Upper lobe of right lung (tissue), 1 donor: ENCODE measurements at regions not wholly inside any gene's neighbourhood (a gene's known extent, or its start where the extent isn't known, plus 50 kb on each side); places are given as distances from the start of the nearest gene placed in this dataset.

Source experiments
- ATAC-seq: fragments of 200-7000 bp; cut with Tn5 transposase; one replicate; pipeline ENCODE4 v1.9.1; 2020; ENCODE audit warnings: mild to moderate bottlenecking, moderate library complexity
- DNase-seq: peaks from one replicate; pipeline ENCODE4 v3.0.0-alpha.2; 2020
- H3K27ac ChIP-seq: fragments of 200-600 bp; one replicate; pipeline ENCODE4 v1.8.0; 2022
- H3K27me3 ChIP-seq: fragments of 200-600 bp; one replicate; pipeline ENCODE4 v1.8.0; 2022; ENCODE audit warnings: mild to moderate bottlenecking
- H3K36me3 ChIP-seq: fragments of 200-600 bp; one replicate; pipeline ENCODE4 v1.8.0; 2022
- H3K4me1 ChIP-seq: fragments of 200-600 bp; one replicate; pipeline ENCODE4 v1.8.0; 2022
- H3K4me3 ChIP-seq: fragments of 200-600 bp; one replicate; pipeline ENCODE4 v1.8.0; 2022; ENCODE audit warnings: mild to moderate bottlenecking
- H3K9me3 ChIP-seq: fragments of 200-600 bp; one replicate; pipeline ENCODE4 v1.8.0; 2022
- CTCF ChIP-seq: fragments of 200-600 bp; IDR thresholded peaks from one replicate; pipeline ENCODE4 v1.8.0; 2022; ENCODE audit warnings: antibody characterized with exemption
- intact Hi-C: fragments of 100-400 bp; cut with DNase I; formaldehyde crosslinking; loops from one replicate; pipeline ENCODE4 v1.11.0; 2022
- donor health status: DM: no; HTN: yes; CAD: no; lungs with severe emphysema.

GRCh38 chr2:22697054-22697788 is 687.8 kb upstream of the KLHL29 start:
- DNase-seq (no peak), ATAC-seq (no peak)
- intact Hi-C loops = no loop called here
- H3K9me3 ChIP-seq = no peaks in the 10 kb centered on the region
- no peaks in the 10 kb centered on the region for H3K36me3 ChIP-seq
- no peak overlapping the region for H3K27ac ChIP-seq
- no peaks in the 10 kb centered on the region for H3K4me1 ChIP-seq
- H3K27me3 ChIP-seq = no peaks in the 10 kb centered on the region
- TF ChIP-seq CTCF = no peak
- no peak overlapping the region for H3K4me3 ChIP-seq

- H3K36me3 ChIP-seq = no peaks in the 10 kb centered on the region
- intact Hi-C loops = no loop called here
- no peaks in the 10 kb centered on the region for H3K27me3 ChIP-seq
- ATAC-seq (no peak), DNase-seq (no peak)
- no peak for TF ChIP-seq CTCF
- H3K4me1 ChIP-seq = no peaks in the 10 kb centered on the region
- no peak overlapping the region for H3K4me3 ChIP-seq
- H3K27ac ChIP-seq = no peak overlapping the region
- H3K9me3 ChIP-seq = no peaks in the 10 kb centered on the region
These were observed 683.3 kb upstream of the KLHL29 start for GRCh38 chr2:22701561-22702160.

- ATAC-seq (peak; percentile 29), DNase-seq (no peak)
- intact Hi-C loops = no loop called here
- Histone ChIP-seq H3K36me3 (no peaks in the 10 kb centered on the region), H3K4me3 (no peak overlapping the region), H3K4me1 (no peaks in the 10 kb centered on the region), H3K27me3 (no peaks in the 10 kb centered on the region), H3K27ac (no peak overlapping the region), H3K9me3 (no peaks in the 10 kb centered on the region)
- no peak for TF ChIP-seq CTCF
These were observed 681.6 kb upstream of the KLHL29 start for GRCh38 chr2:22703286-22703920.

GRCh38 chr2:22719396-22719795 is 665.6 kb upstream of the KLHL29 start:
- DNase-seq (no peak), ATAC-seq (no peak)
- Histone ChIP-seq H3K36me3 (no peaks in the 10 kb centered on the region), H3K4me1 (no peaks in the 10 kb centered on the region), H3K27ac (no peak overlapping the region), H3K9me3 (no peaks in the 10 kb centered on the region), H3K4me3 (no peak overlapping the region), H3K27me3 (no peaks in the 10 kb centered on the region)
- intact Hi-C loops = no loop called here
- no peak for TF ChIP-seq CTCF

GRCh38 chr2:22729466-22729865 is 655.5 kb upstream of the KLHL29 start:
- no peaks in the 10 kb centered on the region for H3K4me1 ChIP-seq
- ATAC-seq (no peak), DNase-seq (no peak)
- intact Hi-C loops = no loop called here
- no peak overlapping the region for H3K27ac ChIP-seq
- H3K27me3 ChIP-seq = no peaks in the 10 kb centered on the region
- no peak for TF ChIP-seq CTCF
- H3K4me3 ChIP-seq = no peak overlapping the region
- H3K9me3 ChIP-seq = no peaks in the 10 kb centered on the region
- H3K36me3 ChIP-seq = no peaks in the 10 kb centered on the region
